ENCODE measurements at regions not wholly inside any gene's neighbourhood (a gene's known extent, or its start where the extent isn't known, plus 50 kb on each side); places are given as distances from the start of the nearest gene placed in this dataset.
"Not testable (repeated sequence)": the region's sequence is repeated elsewhere in the genome, so short reads cannot be mapped to it uniquely, and the experiment has no call there.

DNA sequence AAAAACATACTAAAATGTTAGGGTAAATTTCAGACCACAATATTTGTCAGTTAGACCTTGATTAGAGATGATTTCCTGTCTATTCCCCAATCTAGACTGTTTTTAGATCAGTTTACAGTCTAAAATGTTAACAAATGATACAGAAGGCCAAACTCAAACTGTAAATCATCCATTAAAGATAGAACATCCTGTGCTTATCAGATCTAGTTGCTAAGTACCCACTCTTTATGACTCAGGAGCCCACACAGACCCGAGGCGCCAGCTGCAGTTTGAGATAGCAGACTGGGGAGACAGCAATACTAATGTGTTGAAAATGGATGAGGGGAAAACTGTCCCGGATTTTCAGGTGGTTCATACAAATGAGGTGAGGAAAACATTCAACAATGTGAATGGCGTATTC, 113.3 kb downstream of the SCG2 start:
- no peaks in the 10 kb centered on the region for H3K27me3 ChIP-seq (ENCODE audit: insufficient read depth, low read length)
- no peaks in the 10 kb centered on the region for H3K9me3 ChIP-seq (ENCODE audit: low read depth, low read length)
- H3K4me1 ChIP-seq (ENCODE audit: insufficient read depth, low read length) = no peaks in the 10 kb centered on the region
- H3K4me3 ChIP-seq (ENCODE audit: low read length) = no peak overlapping the region

DNA sequence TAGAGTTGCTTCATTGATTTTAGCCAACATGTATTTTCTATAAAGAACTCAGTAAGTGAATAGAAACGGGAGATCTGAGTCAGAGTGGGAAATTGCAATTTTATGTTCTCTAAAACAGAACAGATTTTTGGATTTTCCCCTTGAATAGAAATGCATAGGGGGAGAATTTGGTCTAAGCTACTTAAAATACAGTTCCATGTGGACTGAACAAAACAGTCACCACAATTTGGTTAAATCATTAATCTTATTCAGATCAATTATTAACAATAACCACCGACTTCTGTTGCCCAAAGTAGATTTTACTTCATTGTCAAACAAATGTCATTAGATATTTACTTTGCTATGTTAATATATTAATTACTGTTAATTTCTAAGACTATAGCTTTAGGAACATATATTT, 107.7 kb downstream of the SCG2 start:
- H3K9me3 ChIP-seq (ENCODE audit: low read depth, low read length) = no peaks in the 10 kb centered on the region
- no peaks in the 10 kb centered on the region for H3K27me3 ChIP-seq (ENCODE audit: insufficient read depth, low read length)
- no peaks in the 10 kb centered on the region for H3K4me1 ChIP-seq (ENCODE audit: insufficient read depth, low read length)
- H3K4me3 ChIP-seq (ENCODE audit: low read length) = no peak overlapping the region

DNA sequence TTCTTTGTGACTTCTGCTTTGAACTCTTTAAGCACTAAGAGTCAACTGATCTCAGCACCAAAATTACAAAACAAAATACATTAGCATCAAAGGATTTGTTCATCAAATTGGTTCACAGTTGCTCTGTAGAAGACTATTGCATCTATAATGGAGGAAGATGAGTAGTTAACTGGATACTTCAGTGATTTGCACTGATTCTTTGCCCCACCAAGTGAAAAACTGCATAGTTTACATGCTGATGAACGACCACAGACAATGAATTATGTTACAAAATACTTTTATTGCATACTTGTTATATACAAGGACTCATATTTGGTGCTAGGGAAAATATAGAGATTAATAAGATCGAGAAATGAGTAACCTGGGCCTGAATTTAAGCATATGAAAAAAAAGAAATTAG, 107.2 kb downstream of the SCG2 start:
- Histone ChIP-seq H3K9me3 (ENCODE audit: low read depth, low read length) (no peaks in the 10 kb centered on the region), H3K4me1 (ENCODE audit: insufficient read depth, low read length) (no peaks in the 10 kb centered on the region), H3K27me3 (ENCODE audit: insufficient read depth, low read length) (no peaks in the 10 kb centered on the region), H3K4me3 (ENCODE audit: low read length) (no peak overlapping the region)

DNA sequence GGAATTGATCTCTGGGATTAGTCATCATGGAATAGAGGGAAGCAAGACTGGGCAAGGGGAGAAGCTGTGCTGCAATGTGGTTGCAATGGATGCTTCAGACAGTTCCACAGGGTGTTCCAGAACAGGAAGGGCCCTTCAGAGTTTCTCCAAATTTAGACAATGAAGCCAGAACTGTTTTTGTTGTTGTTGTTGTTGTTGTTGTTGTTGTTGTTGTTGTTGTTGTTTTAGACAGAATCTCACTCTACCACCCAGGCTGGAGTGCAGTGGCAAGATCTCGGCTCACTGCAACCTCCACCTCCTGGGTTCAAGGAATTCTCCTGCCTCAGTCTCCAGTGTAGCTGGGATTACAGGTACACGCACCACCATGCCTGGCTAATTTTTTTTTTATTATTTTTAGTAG, 105.3 kb downstream of the SCG2 start:
- H3K4me1 ChIP-seq (ENCODE audit: insufficient read depth, low read length); H3K4me3 ChIP-seq (ENCODE audit: low read length); H3K9me3 ChIP-seq (ENCODE audit: low read depth, low read length); H3K27me3 ChIP-seq (ENCODE audit: insufficient read depth, low read length): not testable (repeated sequence)

DNA sequence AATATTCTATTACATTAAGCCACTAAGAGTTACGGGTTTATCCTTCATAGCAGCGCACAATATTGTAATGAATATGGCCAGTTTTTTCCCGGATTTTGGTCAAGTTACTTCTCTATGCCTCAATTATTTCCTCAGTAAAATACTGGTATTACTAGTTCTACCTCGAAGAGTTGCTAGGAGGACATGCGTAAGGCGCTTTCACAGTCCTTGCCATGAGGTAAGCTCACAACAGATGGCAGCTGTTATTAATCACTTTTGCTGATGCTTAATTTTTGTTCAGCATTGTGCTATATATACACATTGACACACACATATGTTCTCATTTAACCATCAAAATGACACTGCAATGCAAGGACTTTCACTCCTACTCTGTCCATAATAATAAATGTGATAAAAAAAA, 101.5 kb downstream of the SCG2 start:
- Histone ChIP-seq H3K4me3 (ENCODE audit: low read length) (no peak overlapping the region), H3K9me3 (ENCODE audit: low read depth, low read length) (no peaks in the 10 kb centered on the region), H3K27me3 (ENCODE audit: insufficient read depth, low read length) (no peaks in the 10 kb centered on the region), H3K4me1 (ENCODE audit: insufficient read depth, low read length) (no peaks in the 10 kb centered on the region)

DNA sequence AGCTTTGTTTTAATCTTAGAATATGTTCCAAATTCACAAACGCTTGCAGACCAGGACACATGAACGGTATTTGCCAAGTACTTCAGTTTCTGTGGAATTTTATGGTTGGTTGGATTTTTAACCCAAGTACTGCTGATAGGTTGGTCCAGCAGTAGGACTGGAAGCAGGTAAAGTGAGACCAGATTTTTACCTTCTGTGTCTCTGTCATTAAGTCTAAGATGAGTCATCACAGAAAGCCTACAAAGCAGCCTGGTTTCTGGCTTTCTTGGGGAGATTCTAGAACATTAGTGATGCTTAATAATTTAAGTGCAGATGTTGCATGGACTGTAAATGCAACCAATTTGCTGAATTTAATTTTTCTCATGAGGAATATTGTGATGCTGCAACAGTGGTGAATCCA, 100.5 kb downstream of the SCG2 start:
- H3K27me3 ChIP-seq (ENCODE audit: insufficient read depth, low read length) = no peaks in the 10 kb centered on the region
- no peak overlapping the region for H3K4me3 ChIP-seq (ENCODE audit: low read length)
- no peaks in the 10 kb centered on the region for H3K4me1 ChIP-seq (ENCODE audit: insufficient read depth, low read length)
- H3K9me3 ChIP-seq (ENCODE audit: low read depth, low read length) = no peaks in the 10 kb centered on the region

DNA sequence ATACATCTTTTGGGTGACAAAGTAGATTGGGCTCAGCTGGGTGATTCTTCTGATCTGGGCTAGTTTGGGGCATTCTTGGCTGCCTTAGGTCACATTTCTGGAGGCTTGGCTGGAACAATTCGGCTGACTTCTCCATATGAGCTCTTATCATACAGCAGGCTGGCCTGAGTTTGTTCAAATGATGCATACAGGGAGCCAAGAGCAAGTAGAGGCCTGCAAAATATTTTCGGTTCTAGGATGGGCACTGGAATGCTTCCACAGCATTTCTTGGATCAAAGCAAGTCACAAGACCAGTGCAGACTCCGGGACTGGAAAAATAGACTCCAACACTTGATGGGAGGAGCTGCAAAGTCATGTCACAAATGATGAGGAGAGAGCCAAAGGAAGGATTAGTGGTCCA, 98.4 kb downstream of the SCG2 start:
- Histone ChIP-seq H3K4me1 (ENCODE audit: insufficient read depth, low read length) (no peaks in the 10 kb centered on the region), H3K27me3 (ENCODE audit: insufficient read depth, low read length) (no peaks in the 10 kb centered on the region), H3K9me3 (ENCODE audit: low read depth, low read length) (no peaks in the 10 kb centered on the region), H3K4me3 (ENCODE audit: low read length) (no peak overlapping the region)

DNA sequence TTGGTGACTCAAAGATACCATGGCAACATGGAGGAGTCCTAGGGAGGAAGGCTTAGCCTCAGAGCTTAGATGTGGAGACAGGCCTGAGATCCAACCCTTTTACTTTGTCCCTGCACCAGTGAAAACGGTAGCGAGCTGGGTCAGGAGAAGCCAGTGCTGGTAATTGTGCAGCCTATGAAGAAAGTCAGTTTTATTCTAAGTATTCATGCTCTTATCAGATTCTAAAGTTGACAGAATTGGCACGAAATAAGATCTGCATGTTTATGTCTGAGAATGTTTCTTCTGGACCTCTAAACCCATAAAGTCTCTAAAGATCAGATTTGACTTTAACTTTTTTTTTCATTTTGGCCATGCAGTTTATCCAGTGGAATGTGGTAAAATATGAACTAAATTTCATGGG, 93.8 kb downstream of the SCG2 start:
- Histone ChIP-seq H3K4me1 (ENCODE audit: insufficient read depth, low read length) (no peaks in the 10 kb centered on the region), H3K9me3 (ENCODE audit: low read depth, low read length) (no peaks in the 10 kb centered on the region), H3K27me3 (ENCODE audit: insufficient read depth, low read length) (no peaks in the 10 kb centered on the region), H3K4me3 (ENCODE audit: low read length) (no peak overlapping the region)

DNA sequence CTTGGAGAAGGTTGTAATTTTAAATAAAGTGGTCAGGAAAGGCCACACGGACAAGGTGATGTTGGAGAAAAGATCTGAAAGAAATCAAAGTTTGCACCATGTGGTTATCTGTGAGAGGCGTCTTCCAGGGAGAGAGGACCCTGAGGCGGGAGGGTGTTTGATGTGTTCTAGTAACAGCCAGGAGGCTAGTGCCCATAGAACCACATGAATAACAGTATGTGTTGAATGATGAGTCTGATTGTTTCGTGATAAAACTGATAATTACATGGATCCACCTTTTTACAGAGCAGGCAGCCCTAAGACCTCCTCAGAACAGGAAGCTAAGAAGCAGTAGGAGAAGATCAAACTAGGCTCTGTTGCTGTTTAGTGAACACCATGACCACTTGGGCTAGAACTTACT, 91.4 kb downstream of the SCG2 start:
- Histone ChIP-seq H3K9me3 (ENCODE audit: low read depth, low read length) (no peaks in the 10 kb centered on the region), H3K27me3 (ENCODE audit: insufficient read depth, low read length) (no peaks in the 10 kb centered on the region), H3K4me3 (ENCODE audit: low read length) (no peak overlapping the region), H3K4me1 (ENCODE audit: insufficient read depth, low read length) (no peaks in the 10 kb centered on the region)

DNA sequence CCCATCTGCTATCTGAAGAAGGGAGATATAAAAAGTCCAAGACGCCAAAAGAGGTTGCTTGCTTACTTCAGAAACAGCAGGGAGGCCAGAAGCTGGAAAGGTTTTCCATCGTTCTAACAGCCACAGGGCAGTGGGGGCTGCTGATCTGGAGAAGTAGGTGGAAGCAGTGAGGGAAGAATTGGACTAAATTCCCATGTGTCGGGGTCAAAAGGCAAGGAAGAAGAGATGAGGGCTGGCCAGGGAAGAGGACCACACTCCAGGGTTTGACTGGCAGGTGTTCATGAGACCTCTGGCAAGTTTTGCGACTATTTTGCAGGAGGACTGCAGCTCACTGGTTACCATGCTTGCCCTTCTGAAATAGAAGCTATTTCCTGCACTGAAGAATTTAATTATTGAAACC, 91.0 kb downstream of the SCG2 start:
- no peak overlapping the region for H3K4me3 ChIP-seq (ENCODE audit: low read length)
- H3K9me3 ChIP-seq (ENCODE audit: low read depth, low read length) = no peaks in the 10 kb centered on the region
- H3K27me3 ChIP-seq (ENCODE audit: insufficient read depth, low read length) = no peaks in the 10 kb centered on the region
- H3K4me1 ChIP-seq (ENCODE audit: insufficient read depth, low read length) = no peaks in the 10 kb centered on the region

DNA sequence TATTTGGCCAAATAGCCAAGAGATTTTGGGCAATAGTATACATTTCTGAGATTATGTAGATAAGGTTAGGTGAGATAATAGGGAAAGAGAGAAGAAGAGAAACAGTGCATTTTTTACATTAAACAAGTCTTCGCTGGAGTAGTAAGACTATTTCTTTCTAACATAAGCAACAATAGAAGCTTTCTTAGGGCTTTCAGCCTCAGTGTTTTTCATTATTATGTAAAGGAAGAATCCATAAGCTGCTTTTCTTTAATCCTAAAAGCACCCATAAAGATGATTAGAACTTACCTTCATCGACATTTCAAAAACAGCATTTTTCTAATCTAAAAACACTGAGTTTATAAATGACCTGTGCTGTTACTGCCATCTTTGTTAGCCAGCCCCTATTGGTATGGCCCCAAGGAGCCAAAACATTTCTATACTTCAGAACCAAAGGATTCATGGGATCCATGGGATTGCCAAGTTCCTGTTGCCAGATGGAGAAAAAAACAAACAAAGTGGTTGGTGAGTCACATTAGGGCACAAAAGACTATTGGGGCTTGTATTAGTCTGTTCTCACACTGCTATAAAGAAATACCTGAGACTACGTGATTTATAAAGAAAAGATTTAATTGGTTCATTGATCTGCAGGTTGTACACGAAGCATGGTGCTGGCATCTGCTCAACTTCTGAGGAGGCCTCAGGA, 88.2 kb downstream of the SCG2 start:
- Histone ChIP-seq H3K27me3 (ENCODE audit: insufficient read depth, low read length) (no peaks in the 10 kb centered on the region), H3K4me3 (ENCODE audit: low read length) (no peak overlapping the region), H3K9me3 (ENCODE audit: low read depth, low read length) (no peaks in the 10 kb centered on the region), H3K4me1 (ENCODE audit: insufficient read depth, low read length) (no peaks in the 10 kb centered on the region)

DNA sequence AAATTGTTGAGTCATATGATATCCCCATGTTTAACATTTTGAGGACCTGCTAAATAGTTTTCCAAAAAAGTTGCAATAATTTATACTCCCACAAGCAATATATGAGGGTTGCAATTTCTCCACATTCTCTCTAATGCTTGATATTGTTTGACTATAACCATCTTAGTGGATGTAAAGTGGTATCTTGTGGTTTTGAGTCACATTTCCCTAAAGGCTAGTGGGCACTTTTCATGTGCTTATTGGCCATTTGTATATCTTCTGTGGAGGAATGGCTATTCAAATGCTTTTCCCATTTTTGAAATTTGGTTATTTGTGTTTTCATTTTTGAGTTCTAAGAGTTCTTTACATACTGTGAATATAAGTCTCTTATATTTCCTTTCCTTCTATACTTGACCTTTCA, 82.7 kb downstream of the SCG2 start:
- no peaks in the 10 kb centered on the region for H3K4me1 ChIP-seq (ENCODE audit: insufficient read depth, low read length)
- H3K9me3 ChIP-seq (ENCODE audit: low read depth, low read length) = no peaks in the 10 kb centered on the region
- H3K4me3 ChIP-seq (ENCODE audit: low read length) = no peak overlapping the region
- H3K27me3 ChIP-seq (ENCODE audit: insufficient read depth, low read length) = no peaks in the 10 kb centered on the region

DNA sequence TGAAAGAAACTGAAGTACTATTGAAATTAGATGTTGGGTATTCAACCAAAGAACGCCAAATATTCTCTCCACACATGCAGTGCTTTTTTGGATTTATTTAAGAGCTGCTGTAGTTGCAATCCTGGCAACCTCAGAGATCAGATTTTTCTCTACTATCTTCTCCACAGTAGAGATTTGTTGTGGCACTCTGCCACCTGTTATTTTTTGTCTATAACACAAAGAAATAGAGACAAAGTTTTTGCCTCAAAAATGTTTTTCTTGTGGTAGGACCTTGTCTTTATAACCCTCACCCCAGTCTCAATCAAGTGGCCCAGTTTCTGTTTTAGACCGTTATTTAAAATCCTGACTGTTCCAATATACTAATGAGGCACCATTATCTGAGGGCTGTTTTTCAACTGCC, 79.4 kb downstream of the SCG2 start:
- no peaks in the 10 kb centered on the region for H3K9me3 ChIP-seq (ENCODE audit: low read depth, low read length)
- H3K4me3 ChIP-seq (ENCODE audit: low read length) = no peak overlapping the region

DNA sequence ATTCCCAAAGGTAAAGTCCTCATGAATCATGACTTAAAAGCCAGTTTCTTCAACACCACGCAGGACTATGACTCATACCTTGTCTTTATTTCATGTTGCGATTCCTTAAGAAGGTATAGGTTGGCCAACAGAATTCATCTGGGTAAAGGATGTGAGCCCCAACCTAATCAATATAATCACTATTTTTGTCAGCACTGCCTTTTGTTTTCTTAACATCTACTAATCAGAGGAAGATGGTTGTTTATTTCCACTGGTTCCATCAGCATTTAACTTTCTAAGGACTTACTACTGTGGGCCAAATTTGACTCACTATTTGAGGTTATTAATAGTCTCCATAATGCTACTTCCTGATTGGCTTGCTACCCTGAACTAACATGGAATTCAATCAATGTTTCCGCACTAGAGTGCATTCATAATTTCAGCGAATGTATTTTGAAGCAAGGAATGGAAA, 78.6 kb downstream of the SCG2 start:
- no peaks in the 10 kb centered on the region for H3K9me3 ChIP-seq (ENCODE audit: low read depth, low read length)
- no peaks in the 10 kb centered on the region for H3K4me1 ChIP-seq (ENCODE audit: insufficient read depth, low read length)
- no peak overlapping the region for H3K4me3 ChIP-seq (ENCODE audit: low read length)
- no peaks in the 10 kb centered on the region for H3K27me3 ChIP-seq (ENCODE audit: insufficient read depth, low read length)

More for the DNA sequence above, 79.4 kb downstream of the SCG2 start:
- H3K4me1 ChIP-seq (ENCODE audit: insufficient read depth, low read length) = no peaks in the 10 kb centered on the region
- H3K27me3 ChIP-seq (ENCODE audit: insufficient read depth, low read length) = no peaks in the 10 kb centered on the region

DNA sequence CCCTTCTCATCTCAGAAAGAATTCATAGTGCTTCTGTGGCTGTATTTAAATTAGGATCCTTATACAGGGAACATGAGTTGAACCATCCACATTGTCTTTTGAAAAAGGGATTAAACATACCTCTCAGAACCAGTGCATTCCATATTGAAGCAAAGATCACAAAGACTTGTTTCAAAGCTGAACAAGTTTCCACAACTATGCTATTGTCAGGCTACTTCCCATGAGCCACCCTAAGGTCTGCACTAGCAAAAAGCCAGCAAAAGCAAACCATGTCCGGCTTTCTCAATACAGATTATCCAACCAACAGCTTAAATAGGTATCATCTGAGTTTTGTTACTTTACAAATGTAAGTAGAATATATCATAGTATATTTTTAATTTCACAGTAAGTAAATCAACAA, 78.1 kb downstream of the SCG2 start:
- Histone ChIP-seq H3K27me3 (ENCODE audit: insufficient read depth, low read length) (no peaks in the 10 kb centered on the region), H3K9me3 (ENCODE audit: low read depth, low read length) (no peaks in the 10 kb centered on the region), H3K4me1 (ENCODE audit: insufficient read depth, low read length) (no peaks in the 10 kb centered on the region), H3K4me3 (ENCODE audit: low read length) (no peak overlapping the region)

DNA sequence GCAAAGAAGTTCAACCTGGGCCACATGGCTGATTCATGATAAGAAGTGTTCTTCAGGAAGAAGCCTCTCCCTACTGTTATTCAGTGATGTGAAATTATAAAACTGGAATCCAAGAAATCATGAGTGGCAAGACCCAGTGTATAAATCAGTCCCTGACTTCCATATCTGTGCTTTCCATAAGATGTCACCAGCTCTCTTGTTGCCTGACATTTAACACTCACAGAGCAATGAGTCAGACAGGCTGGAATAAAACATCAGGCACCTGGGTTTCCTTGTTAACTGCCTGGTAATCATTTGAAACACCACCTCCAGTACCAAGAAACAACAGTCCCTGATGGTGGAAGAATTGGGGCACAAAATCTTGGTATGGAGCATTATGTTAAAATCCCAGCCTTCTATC, 76.1 kb downstream of the SCG2 start:
- H3K4me3 ChIP-seq (ENCODE audit: low read length) = no peak overlapping the region

More for the DNA sequence above, 76.1 kb downstream of the SCG2 start:
- Histone ChIP-seq H3K27me3 (ENCODE audit: insufficient read depth, low read length) (no peaks in the 10 kb centered on the region), H3K4me1 (ENCODE audit: insufficient read depth, low read length) (no peaks in the 10 kb centered on the region), H3K9me3 (ENCODE audit: low read depth, low read length) (no peaks in the 10 kb centered on the region)

All from mononuclear cell (primary cell).